ENCODE measurements at regions not wholly inside any gene's neighbourhood (a gene's known extent, or its start where the extent isn't known, plus 50 kb on each side); places are given as distances from the start of the nearest gene placed in this dataset.

DNA sequence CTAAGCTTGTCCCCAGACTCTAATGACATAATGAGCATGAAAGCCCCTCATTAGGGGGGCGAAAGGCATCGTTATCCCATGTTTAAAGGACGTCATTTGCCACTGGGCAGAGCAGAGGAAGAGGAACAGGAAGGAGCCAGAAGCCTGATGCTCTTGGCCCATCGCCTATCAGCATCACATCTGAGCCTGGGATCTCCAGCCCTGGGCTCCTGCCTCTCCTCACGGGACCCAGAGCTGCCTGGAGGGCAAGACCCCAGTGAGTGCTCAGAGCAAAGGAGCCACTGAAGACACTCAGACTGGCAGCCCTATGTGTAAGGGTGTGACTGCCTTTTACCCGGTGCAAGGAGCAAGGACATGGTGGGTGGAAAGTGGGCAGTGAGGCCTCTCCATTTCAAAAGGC, 115.0 kb upstream of the ZNF507 start:
- DNase-seq, result no peak

DNA sequence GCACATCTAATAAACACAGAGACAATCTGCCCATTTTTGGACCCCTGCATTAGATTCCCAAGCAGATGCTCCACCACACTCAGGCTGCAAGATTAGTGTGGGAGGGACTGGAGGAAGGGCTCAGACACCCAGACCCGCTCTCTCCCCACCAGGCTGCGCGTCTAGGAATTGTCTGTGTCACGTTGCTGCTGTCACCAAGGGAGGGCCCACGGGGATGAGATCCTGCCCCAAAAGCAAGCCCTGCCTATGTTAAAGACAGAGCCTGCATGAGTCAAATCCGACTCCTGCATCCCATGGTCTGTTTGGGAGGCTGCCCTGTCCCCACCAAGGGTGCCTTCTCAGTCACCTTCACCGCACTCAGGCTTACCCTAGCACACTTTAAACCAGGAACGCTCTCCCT, 114.4 kb upstream of the ZNF507 start:
- no peak for DNase-seq

DNA sequence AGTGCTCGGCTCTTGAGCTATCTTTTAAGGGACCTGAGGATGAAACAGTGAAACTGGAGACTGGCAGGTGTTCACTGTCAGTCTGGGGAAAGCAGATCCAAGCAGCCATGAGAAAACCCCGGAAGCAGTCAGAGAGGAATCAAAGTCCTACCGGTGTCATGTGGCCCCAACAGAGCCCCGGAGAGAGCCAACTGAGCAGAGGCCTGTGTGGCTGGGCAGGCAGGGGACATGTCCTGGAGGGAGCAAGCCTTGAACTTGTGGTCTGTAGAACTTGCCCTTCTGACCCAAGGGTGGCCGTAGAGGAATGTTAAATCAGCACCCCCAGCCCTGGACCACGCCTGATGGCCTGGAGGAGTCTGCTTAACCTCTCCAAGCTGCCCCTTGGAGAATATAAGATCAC, 113.7 kb upstream of the ZNF507 start:
- DNase-seq, result no peak

DNA sequence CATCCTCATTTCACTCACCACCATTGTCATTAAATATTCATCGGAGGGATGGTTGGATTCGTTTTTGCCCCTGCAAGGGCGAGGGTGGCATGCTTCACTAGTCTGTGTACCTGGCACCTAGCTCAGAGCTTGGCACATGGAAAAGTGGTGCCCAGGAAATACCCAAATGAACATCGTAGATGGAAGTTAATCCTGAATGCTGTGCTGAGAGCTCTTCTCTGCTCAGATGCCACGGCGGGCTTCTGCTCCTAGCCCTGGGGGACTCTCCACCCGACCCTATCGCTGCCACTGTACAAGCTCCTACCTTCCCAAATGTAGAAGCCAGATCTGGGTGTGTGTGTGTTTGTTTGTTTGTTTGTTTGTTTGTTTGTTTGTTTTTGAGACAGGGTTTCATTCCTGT, 113.0 kb upstream of the ZNF507 start:
- DNase-seq, result no peak

DNA sequence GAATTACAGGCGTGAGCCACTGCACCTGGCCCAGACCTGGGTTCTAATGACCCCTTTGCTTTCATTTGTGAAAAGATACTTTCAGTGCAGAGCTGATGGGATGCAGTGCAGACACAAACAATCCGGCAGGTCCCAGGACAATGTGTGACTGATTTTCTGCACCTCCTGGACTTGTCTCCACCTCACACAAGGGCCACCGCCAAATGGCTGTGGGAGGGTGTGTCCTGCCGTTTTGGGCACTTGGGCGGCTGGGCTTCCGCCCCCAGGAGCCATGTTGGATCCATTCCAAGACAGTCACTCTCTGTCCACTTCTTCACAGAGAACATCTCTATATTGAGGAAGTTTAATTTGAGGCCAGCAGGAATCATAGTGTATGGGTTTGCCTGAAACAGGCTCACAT, 112.3 kb upstream of the ZNF507 start:
- no peak for DNase-seq

DNA sequence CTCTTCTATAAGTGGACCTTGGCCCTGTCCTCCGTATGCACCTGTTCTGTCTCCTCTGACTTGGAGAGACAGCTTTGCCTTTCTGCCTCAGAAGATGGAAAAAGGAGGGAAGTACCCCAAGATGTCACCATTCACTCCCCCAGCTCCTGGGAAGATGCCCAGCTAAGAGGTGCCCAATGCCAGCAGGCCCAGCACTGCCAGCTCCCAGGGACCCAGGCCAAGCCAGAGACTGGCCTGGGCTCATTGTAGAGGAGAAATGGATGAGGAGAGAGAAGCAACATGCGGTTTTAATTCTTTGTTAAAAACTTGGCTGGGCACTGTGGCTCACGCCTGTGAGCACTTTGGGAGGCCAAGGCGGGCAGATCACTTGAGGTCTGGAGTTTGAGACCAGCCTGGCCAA, 111.5 kb upstream of the ZNF507 start:
- no peak for DNase-seq

DNA sequence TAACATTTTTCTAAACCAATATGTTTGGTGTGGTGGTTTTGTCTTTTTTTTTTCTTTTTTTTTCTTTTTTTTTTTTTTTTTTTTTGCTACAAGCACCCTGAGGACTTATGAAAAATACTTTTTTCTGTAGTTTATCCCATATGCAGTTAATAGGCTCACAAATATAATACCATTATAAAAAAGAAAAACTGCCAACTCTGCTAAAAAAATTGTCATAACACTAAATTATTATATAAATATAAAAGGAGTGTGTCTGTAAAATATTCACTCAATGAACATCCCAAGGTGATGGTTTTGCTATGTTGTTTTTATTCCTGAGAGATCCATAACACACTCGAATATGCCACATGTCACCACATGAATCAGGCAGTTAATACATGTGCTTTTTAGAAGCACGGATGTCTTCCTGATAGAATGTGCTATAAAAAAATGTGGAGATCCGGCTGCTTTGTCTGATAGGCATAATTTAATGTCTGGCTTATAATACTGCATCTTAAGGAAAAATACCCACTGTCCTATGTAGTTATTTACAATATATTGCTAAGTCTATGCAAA, 110.7 kb upstream of the ZNF507 start:
- DNase-seq, result no peak

DNA sequence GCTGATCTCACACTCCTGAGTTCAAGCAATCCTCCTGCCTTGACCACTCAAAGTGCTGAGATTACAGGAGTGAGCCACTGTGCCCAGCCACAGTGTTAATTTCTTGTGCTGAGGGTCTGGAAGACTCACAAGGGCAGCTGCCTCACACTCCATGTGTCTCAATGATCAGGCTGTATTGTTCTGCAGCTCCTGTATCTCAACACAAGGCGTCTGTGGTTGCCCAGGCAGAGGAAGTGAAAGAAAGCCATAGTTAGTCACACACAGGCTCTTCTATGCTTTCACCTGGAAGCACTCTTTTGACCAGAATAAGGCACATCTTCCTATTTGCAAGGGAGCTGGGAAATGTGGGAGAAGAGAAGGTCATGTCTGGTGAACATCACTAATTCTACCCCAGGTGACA, 107.3 kb upstream of the ZNF507 start:
- DNase-seq, result no peak

DNA sequence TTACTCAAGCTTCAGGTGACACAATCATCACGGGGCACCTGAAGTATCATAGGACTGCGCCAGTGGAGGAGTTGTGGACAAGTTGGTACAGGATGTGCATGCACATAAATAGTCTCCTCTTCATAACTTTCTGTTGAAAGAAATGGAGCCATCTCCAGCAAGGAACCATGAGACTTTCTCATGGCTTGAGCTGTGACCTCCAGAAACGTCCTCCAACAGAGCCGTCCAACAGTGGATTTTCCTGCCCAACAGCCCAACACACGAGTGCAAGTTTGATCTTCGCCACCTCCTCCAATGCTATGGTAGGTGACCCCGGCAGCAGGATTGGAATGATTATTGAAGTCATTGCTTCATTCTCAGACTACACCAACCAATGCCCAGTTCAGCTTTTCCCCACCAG, 105.1 kb upstream of the ZNF507 start:
- DNase-seq, result no peak

DNA sequence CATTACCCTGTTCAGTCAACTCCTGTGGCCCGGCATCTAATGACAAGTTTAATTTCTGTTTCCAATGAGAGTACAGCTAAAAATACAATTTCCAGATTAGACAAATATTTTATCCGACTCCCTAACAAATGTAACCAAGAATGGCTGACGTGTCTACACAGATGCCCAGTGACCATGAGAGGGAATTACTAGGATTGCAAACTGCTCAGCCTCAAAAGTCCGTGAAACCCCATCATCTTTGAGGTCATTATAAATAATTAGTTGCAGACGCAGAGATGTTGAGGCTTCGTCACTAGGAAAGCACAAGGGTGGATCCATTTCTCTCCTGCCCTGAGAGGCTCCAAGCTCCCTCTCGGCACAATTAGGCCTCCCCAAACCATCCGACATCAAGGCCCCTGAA, 104.1 kb upstream of the ZNF507 start:
- no peak for DNase-seq

DNA sequence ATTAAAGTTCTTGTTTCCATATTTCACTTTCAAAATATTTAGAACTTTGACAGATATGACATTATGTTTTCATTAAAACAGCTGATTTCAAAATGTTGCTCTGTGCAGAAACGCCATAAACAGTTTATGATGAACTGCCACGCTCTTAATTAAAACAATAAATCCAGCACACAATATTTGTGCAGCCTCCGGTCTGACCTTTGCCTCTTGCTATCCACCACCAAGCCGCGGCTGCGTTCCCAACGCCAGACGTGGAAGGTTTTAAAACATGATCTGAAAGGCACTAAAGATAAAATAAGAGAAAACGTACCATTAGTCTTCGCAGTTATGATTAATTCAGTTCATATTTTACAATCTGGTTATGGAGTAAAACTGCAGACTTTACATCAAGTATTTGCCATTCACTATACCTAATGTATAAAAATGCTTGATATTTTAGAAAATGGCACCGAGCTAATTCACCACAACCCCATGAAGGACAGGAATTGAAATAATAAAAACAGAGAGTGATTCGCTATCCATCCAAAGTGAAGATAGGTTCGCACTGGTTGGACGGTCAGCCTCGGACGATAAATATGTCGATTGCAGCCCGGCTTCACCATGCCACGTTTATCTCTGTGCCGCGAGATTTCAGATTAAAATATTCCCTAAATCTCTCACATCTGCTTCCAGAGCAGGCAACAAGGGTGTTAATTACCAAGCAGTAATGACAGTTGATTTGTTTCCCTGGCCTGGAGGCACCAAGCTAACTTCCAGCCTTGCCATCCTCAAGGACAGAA, 103.3 kb upstream of the ZNF507 start:
- no peak for DNase-seq

DNA sequence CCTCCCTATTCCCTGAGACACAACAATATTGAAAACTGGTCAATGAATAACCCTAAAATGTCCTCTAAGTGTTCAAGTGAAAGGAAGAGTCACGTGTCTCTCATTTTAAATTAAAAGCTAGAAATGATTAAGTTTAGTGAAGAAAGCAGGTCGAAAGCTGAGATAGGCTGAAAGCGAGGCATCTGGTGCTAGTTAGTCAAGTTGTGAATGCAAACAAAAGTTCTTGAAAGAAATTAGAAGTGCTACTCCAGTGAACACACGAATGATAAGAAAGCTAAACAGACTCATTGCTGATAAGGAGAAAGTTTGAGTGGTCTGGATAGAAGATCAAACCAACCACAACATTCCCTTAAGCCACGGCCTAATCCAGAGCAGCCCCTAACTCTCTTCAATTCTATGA, 99.4 kb upstream of the ZNF507 start:
- no peak for DNase-seq

DNA sequence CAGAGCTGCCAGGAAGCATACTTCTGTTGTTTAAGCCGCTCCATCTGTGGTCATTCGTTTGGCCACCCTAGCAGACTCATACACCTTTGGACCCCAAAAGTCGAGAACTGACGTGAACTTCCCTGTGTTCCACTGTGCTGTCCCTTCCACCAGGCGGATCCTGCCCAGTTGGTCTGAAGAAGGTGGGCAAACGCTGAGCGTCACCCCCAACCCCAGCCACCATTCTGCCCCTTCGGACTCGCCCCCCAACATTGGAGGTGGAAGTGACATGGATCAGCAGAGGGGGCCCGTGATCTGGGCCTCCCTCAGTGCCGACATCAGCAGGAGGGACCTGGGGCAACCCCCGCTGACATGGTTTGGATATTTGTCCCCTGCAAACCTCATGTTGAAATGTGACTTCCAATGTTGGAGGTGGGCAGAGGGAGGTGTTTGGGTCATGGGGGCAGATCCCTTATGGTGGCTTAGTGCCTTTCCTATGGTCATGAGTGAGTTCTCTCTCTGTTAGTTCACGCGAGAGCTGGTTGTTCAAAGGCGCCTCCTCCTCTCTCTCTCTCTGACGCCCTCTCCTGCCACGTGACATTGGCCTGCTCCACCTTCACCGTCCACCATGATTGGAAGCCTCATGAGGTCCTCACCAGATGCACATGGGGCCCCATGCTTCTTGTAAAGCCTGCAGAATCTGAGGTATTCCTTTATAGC, 93.6 kb upstream of the ZNF507 start:
- no peak for DNase-seq

DNA sequence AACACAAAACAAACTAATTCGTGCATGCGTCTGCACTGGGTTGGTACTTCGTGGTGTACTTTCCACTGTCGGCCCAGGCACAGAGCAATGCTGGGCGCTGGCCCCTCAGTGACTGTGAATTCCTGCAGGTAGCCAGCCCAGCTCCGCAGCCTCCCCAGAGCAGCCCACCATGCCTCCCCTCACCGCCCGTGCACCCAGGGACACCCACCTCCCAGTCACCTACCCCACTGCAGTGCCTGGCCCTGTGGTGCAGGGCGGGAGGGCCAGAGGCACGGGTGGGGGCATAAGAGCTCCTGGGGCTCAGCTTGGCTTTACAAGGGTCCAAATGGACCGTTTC, 93.1 kb upstream of the ZNF507 start:
- no peak for DNase-seq

DNA sequence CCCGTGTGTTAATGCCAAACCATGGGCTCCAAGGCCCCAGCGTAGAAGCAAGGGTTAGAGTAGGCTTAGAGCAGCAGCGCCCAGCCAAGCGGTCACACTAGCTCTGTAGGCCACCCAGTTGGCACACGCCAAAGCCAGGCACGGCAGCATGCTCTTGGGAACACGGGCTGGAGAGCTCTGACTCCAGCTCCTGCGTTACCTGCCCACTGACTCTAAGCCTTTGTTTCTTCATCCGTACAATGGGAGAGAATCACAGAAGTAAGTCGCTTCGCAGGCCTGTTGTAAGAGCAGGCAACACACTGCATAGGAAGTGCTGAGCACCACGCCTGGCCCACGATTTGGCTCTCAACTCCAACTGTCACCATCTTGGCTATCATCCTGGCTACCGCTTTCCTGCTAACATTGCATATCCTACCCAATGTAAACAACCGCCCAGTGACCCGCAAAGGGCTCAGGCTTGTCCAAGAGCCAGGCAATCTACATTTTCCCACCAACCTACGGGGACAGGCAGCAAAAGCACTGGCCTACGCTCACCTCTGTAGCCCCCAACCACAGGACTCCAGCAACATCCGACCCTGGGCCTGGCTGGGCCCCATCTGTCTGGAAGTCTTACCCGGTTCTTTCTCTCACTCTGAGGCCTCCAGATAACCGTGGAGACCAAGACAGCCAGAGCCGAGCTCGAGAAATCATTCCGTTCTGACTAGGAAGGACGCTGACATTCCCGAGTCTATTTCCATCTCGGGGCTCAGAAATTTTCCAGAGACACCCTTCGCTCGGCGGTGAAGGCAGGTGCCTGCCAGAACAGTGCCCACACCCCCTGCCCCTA, 91.5 kb upstream of the ZNF507 start:
- no peak for DNase-seq

DNA sequence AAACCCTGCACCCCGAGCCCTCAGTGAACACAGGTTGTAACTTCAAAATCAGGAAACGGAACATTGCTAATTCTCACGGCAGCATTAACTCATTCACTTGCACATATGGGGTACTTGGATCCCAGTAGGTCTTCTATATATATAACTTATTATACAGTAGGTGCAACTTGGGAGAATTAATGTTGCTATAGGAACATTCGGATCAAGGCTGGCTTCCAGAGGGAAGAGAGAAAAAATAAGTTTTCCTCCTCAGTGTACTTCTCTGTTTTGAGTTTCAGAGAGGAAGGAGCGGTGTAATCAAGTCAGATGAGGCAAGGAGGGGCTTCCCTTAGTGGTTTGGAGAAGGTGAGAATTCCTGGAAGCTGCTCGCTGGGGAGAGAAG, 90.9 kb upstream of the ZNF507 start:
- DNase-seq, result no peak

DNA sequence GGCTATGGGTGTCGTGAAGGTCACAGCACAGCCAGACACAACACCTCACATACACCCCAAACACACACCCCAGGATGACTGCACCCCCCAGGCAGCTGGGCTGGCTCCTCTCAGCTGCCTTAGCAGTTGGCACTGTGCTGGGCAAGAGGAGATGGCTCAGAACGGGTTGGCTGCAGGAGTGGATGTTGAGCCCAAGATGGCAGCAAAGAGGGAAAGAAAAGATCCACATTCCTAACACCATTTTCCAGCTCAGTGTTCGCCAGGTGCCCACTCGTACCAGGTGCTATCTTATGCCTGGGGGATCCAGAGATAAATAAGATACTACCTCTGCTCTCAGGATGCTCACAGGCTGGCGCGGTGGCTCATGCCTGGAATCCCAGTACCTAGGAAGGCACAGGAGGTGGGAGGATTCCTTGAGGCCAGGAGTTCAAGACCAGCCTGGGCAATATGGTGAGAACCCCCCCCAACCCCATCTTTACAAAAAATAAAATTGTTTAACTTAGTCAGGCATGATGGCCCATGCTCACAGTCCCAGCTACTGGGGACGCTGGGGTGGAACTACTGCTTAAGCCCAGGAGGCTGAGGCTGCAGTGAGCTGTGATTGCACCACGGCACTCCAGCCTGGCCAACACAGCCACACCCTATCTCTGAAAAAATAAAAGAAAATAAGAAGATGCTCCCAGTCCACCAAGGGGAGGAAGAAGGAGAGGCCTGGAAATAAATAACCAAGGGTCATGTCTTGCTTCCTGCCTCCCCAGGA, 89.7 kb upstream of the ZNF507 start:
- no peak for DNase-seq

DNA sequence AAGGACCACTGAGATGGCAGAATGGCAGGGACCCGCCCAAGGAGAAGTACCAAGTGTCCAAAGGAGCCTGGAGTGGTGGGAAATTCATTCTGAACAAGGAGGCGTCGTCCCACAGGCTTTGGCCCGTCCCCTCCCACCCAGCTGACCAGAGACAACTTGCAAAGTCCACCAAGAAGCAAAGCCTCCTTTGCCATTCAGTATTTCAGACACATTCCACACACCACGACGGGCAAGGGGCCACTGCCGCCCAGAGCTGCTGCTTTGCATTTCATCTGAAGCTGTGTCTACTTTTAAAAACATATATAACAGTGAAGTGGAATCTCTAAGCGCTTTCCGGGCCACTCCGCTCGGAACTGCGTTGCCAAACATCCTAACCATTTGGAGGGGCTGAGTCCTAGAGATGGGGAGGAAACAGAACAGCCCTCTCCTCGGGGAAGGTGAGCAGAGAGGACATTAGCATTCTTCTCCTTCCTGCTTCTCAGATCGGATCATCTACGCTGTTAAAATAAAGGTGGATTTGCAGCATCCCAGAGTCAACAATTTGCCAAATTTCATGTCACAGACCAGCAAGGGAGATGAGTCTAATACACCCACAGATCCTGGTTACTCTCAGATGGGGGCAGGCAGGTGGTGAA, 89.0 kb upstream of the ZNF507 start:
- no peak for DNase-seq

DNA sequence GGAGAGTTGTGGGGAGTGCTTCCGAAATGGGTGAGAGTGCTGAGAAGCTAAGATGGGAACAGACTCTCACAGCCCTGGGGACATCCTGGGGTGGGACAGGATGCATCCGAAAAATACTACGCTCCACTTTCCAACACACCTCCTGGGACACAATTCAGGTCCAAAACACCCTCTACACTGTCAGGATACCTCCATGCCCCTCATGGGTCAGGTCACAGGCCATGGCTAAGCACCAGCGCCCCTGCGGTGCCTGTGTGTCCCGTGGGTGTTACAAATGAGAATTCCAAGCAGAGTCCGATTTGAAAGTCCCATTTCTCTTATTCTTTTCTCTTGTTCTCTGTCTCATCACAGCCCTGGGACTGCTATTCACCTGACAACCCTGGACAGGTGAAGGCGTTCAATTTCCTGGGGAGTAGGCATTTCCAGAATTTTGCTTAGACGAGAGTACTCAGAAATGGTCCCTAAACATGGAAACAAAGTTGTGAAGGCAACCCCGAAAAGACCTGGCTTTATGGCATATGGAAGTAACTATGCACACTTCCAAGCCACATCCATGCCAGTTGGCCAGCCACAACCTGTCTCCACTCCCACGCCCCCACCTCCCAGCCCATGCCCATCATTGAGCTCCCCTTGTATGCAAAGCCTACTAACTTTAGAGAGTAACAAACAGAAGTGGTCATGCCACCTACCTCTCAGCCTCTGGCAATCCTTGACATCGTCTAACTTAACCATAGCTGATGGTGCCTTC, 87.9 kb upstream of the ZNF507 start:
- no peak for DNase-seq

DNA sequence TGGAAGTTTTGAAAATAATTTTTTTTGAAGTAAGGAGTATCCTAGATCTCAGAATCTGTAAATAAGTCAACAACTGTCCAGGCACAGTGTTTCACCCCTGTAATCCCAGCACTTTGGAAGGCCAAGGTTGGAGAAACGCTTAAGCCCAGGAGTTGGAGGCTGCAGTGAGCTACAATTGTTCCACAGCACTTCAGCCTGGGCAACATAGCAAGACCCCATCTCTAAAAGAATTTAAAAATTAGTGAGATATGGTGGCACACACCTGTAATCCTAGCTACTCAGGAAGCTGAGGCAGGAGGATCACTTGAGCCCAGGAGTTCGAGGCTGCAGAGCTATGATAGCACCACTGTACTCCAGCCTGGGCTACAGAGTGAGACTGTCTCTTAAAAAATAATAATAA, 87.2 kb upstream of the ZNF507 start:
- DNase-seq, result no peak

DNA sequence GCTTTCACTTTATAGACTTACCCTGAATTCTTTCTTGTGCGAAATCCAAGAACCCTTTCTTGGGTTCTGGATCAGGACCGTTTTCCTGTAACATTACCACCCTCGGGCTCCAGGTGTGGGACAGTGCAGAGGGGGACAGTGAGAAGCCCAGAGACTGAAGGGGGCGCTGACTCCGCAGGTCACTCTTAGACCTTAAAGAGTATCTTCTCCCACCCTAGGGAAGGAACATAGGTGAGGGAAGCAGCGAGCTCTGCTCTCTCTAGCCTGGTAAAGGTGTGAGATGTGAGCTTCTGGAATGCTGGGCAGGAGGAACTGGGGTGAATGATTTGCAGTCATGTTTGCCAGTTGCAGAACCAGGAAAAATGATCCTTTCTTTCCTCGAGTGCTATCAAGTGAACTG, 80.8 kb upstream of the ZNF507 start:
- DNase-seq, result no peak

DNA sequence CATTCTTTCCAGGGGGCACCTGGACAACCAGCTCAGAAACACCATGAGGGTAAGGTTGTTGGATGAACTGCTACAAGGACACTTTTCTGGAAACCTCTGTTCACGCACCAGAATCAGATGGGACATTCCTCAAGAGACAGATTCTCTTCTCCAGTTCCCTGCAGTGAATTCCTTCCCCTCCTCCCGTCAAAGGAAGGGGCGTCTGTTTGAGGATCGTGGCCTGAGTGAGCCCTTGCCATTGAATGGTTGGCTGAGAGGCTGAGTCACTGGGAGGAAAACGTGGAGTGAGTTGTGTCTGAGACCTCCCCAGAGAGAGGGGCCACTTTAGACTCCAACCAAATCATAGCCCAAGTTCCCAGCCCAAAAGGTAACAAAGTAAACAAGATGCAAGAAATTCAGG, 79.4 kb upstream of the ZNF507 start:
- DNase-seq, result no peak

All from activated naive CD4-positive, alpha-beta T cell (primary cell).